ENCODE measurements at regions not wholly inside any gene's neighbourhood (a gene's known extent, or its start where the extent isn't known, plus 50 kb on each side); places are given as distances from the start of the nearest gene placed in this dataset.

GRCh38 chr13:63706751-63707150 lies 2291.1 kb upstream of the PCDH20 start:
- TF ChIP-seq CTCF (conservative IDR thresholded peaks at IDR 0.05; ENCODE audit: low read depth in 2 of 2) (no peak), JUNB (IDR thresholded peaks at IDR 0.05; ENCODE audit: unreplicated experiment) (no peak), POLR2AphosphoS5 (IDR thresholded peaks at IDR 0.05; ENCODE audit: low read depth) (no peak), EZH2phosphoT487 (IDR thresholded peaks at IDR 0.05; ENCODE audit: unreplicated experiment) (no peak), EZH2 (IDR thresholded peaks at IDR 0.05; ENCODE audit: low read depth, unreplicated experiment) (no peak)

Data from GM23338 (cell line).